K562 (cell line): ENCODE measurements at regions not wholly inside any gene's neighbourhood (a gene's known extent, or its start where the extent isn't known, plus 50 kb on each side); places are given as distances from the start of the nearest gene placed in this dataset.
A peak's percentile ranks its signal among the peaks of the same experiment; 100 is the strongest.

Experiments used
- ATAC-seq: fragments of 200-7000 bp; cut with Tn5 transposase; 3 replicates; pipeline ENCODE4 v1.9.1; 2020; ENCODE audit warnings: moderate library complexity
- BruUV-seq: library from RNA; stranded (reverse); fragments of 400-500 nt; replicated peaks from 2 replicates; lab custom pipeline; 2021; lab: Mats Ljungman, UMichigan
- CTCF ChIA-PET: fragments of 300-600 bp; formaldehyde crosslinking; extraction: SDS; loops from one replicate; lab custom pipeline; 2021; ENCODE audit warnings: low intra/inter-chr PET ratio; lab: Yijun Ruan, JAX
- POLR2A ChIA-PET: fragments of 300-600, 350-650 bp; sonication (Branson Sonifier 250); formaldehyde crosslinking; extraction: SDS; loops from one replicate; lab custom pipeline; 2021; ENCODE audit warnings: antibody characterized with exemption, inconsistent platforms; lab: Yijun Ruan, JAX
- DNase-seq, 4 experiments: peaks; one replicate each; pipeline versions ENCODE4 v3.0.0 to v3.0.0-alpha.2; 2011 to 2018; ENCODE audit warnings: low spot score in 3 of 4, mixed read lengths in 3 of 4; ENCODE audit errors: extremely low read depth in 1 of 4
- FAIRE-seq: peaks from 2 replicates; lab custom pipeline; 2011; peaks lifted over from hg19 to GRCh38; lab: Jason Lieb, UNC
- H2AFZ ChIP-seq: 2 replicates; pipeline ENCODE4 v1.6.0; 2011; ENCODE audit warnings: low read depth, low read length, control low read depth, inconsistent platforms
- H3K27ac ChIP-seq: fragments of 200-600 bp; 3 replicates; pipeline ENCODE4 v1.8.0; 2011; ENCODE audit warnings: low read depth, mild to moderate bottlenecking, control low read depth, inconsistent platforms, low read length, moderate library complexity, mixed read lengths; ENCODE audit errors: extremely low read depth
- H3K27me3 ChIP-seq, 2 experiments: fragments of 300-600 bp in 1 of 2; 2 replicates in 1 of 2; 3 replicates in 1 of 2; pipeline versions ENCODE4 v1.6.0 to v1.8.0; 2011; ENCODE audit warnings: inconsistent platforms in 2 of 2, low read length in 2 of 2, mild to moderate bottlenecking in 1 of 2, mixed read lengths in 1 of 2, moderate library complexity in 1 of 2; ENCODE audit not compliant: control insufficient read depth in 2 of 2, insufficient read depth in 2 of 2
- H3K36me3 ChIP-seq: fragments of 300-600 bp; 3 replicates; pipeline ENCODE4 v1.8.0; 2011; ENCODE audit warnings: mild to moderate bottlenecking, low read length, inconsistent platforms; ENCODE audit not compliant: control insufficient read depth, insufficient read depth
- H3K4me1 ChIP-seq, 2 experiments: fragments of 200-600 bp in 1 of 2; replicated peaks in 1 of 2; 2 replicates in 1 of 2; 3 replicates in 1 of 2; pipeline versions ENCODE4 v1.5.1 to v1.8.0; 2011; ENCODE audit warnings: inconsistent platforms in 2 of 2, low read length in 2 of 2, mild to moderate bottlenecking in 1 of 2, mixed read lengths in 1 of 2, moderate library complexity in 1 of 2; ENCODE audit not compliant: control insufficient read depth in 2 of 2, insufficient read depth in 2 of 2
- H3K4me2 ChIP-seq: 2 replicates; pipeline ENCODE4 v1.6.1; 2011; ENCODE audit warnings: low read length, control low read depth, inconsistent platforms, mixed read lengths; ENCODE audit not compliant: insufficient read depth
- H3K4me3 ChIP-seq: fragments of 200-600 bp; sonication (generic), shearing (Covaris generic); 2 replicates; pipeline ENCODE4 v1.5.1; 2016; ENCODE audit warnings: control low read depth, inconsistent platforms
- H3K79me2 ChIP-seq: fragments of 200-600 bp; 3 replicates; pipeline ENCODE4 v1.8.0; 2011; ENCODE audit warnings: low read length, inconsistent platforms; ENCODE audit not compliant: control insufficient read depth, insufficient read depth
- H3K9ac ChIP-seq, 2 experiments: 2 replicates each; pipeline versions ENCODE4 v1.6.0 to v1.6.1; 2011; ENCODE audit warnings: low read depth in 2 of 2, low read length in 2 of 2, control low read depth in 1 of 2, inconsistent platforms in 1 of 2, mild to moderate bottlenecking in 1 of 2, mixed read lengths in 1 of 2; ENCODE audit not compliant: insufficient read depth in 1 of 2
- H3K9me1 ChIP-seq: one replicate; pipeline ENCODE4 v1.6.0; 2011; ENCODE audit warnings: inconsistent platforms, mild to moderate bottlenecking, low read length, moderate library complexity; ENCODE audit not compliant: control insufficient read depth, insufficient read depth
- H3K9me3 ChIP-seq: replicated peaks from 2 replicates; pipeline ENCODE4 v1.5.1; 2011; ENCODE audit warnings: low read depth, low read length, inconsistent platforms; ENCODE audit not compliant: control insufficient read depth, insufficient read depth
- H4K20me1 ChIP-seq: replicated peaks from 2 replicates; pipeline ENCODE4 v1.6.1; 2011; ENCODE audit warnings: low read length, inconsistent platforms, mixed read lengths; ENCODE audit not compliant: control insufficient read depth, insufficient read depth
- IFI16 ChIP-seq: fragments of 250-450 bp; sonication (Bioruptor Pico); IDR thresholded peaks from 2 replicates; pipeline ENCODE4 v2.1.2; 2022; ENCODE audit warnings: mild to moderate bottlenecking, inconsistent platforms
- MNT ChIP-seq, 2 experiments: fragments of 450-650 bp; conservative IDR thresholded peaks; 2 replicates each; pipeline ENCODE4 v1.6.1; 2017; ENCODE audit warnings: mild to moderate bottlenecking in 2 of 2, moderate library complexity in 2 of 2
- NUFIP1 ChIP-seq: fragments of 450-650 bp; IDR thresholded peaks from 2 replicates; pipeline ENCODE4 v1.6.1; 2018; ENCODE audit not compliant: partially characterized antibody
- PHF20 ChIP-seq: fragments of 450-650 bp; IDR thresholded peaks from 2 replicates; pipeline ENCODE4 v1.6.1; 2018; ENCODE audit not compliant: partially characterized antibody
- PTBP1 ChIP-seq: fragments of 200-400 bp; formaldehyde crosslinking; IDR thresholded peaks from 2 replicates; pipeline ENCODE4 v1.6.1; 2017; ENCODE audit warnings: low read depth, low read length
- PTTG1 ChIP-seq: fragments of 450-650 bp; IDR thresholded peaks from 2 replicates; pipeline ENCODE4 v1.6.1; 2016; ENCODE audit warnings: low read depth, mild to moderate bottlenecking, missing genetic modification characterization, missing compliant biosample characterization
- ZBTB11 ChIP-seq, 3 experiments: fragments of 200-800 bp in 1 of 3; fragments of 250-450 bp in 1 of 3; fragments of 450-650 bp in 1 of 3; sonication (Bioruptor Pico) in 1 of 3; sonication (Bioruptor generic) in 1 of 3; formaldehyde crosslinking in 1 of 3; IDR thresholded peaks; 2 replicates each; pipeline versions ENCODE4 v1.6.1 to v1.8.0; 2016 to 2022; ENCODE audit warnings: mild to moderate bottlenecking in 2 of 3, missing genetic modification characterization in 2 of 3, missing compliant biosample characterization in 1 of 3, moderate library complexity in 1 of 3
- ZNF146 ChIP-seq: IDR thresholded peaks from one replicate; pipeline ENCODE4 v1.6.1; 2018; ENCODE audit warnings: missing compliant biosample characterization; ENCODE audit not compliant: unreplicated experiment
- ZNF609 ChIP-seq: sonication (generic); formaldehyde crosslinking; IDR thresholded peaks from 2 replicates; pipeline ENCODE4 v1.8.1; 2023; ENCODE audit warnings: missing genetic modification reagents, mild to moderate bottlenecking, borderline replicate concordance
- ZNF830 ChIP-seq: fragments of 250-450 bp; sonication (Bioruptor Pico); IDR thresholded peaks from 2 replicates; pipeline ENCODE4 v1.5.0; 2021; ENCODE audit warnings: mild to moderate bottlenecking
- WGBS: fragments of 100-300 bp; shearing (Covaris generic); methylation state at CpG from one replicate; pipeline ENCODE4 v1.1.6; 2016; ENCODE audit warnings: low coverage, mixed read lengths; ENCODE audit not compliant: insufficient coverage; ENCODE audit errors: missing lambda C conversion rate; 5-methylcytosine and 5-hydroxymethylcytosine counted together
- in situ Hi-C: fragments of 300-500 bp; cut with MboI; formaldehyde crosslinking; loops from 4 replicates; pipeline ENCODE4 v1.15.0; 2018; ENCODE audit warnings: inconsistent platforms, mixed read lengths
- intact Hi-C: fragments of 100-400 bp; cut with micrococcal nuclease; formaldehyde crosslinking; loops from 2 replicates; pipeline ENCODE4 v1.14.2; 2022

- TF ChIP-seq ZNF609 = no peak
- TF ChIP-seq IFI16 (CRISPR knock-in tag) = no peak
Measured at GRCh38 chr7:96561892-96562291, 147.8 kb downstream of the SEM1 start (continued).

GRCh38 chr7:96558530-96558929, 151.1 kb downstream of the SEM1 start:
- CTCF ChIA-PET = no interaction called here
- no peak overlapping the region for H3K9ac ChIP-seq
- no peaks in the 10 kb centered on the region for H3K79me2 ChIP-seq
- POLR2A ChIA-PET = no interaction called here
- in situ Hi-C loops = no loop called here
- ATAC-seq (no peak), DNase-seq (no peak), FAIRE-seq (no peak)
- peak overlapping the region; percentile 45; the same call in 1 of the 2 replicates for H3K4me2 ChIP-seq
- no peaks in the 10 kb centered on the region for H4K20me1 ChIP-seq
- no peaks in the 10 kb centered on the region for H3K9me3 ChIP-seq
- H2AFZ ChIP-seq = peak overlapping the region; percentile 71
- no peak overlapping the region for H3K4me3 ChIP-seq
- H3K4me1 ChIP-seq = no peaks in the 10 kb centered on the region; a peak in 2 of 5 replicates
- WGBS = 38% methylated on average over 2 of the region's 2 CpGs
- no TSS peak for BruUV-seq
- H3K27me3 ChIP-seq = no peaks in the 10 kb centered on the region
- no peaks in the 10 kb centered on the region for H3K9me1 ChIP-seq
- intact Hi-C loops = no loop called here
- H3K27ac ChIP-seq = no peak overlapping the region
- H3K36me3 ChIP-seq = no peaks in the 10 kb centered on the region
- TF ChIP-seq ZNF146 = no peak
- TF ChIP-seq PTTG1 (tag) = no peak
- TF ChIP-seq ZNF830 (CRISPR knock-in tag) = no peak
- no peak for TF ChIP-seq ZBTB11 (CRISPR knock-in tag; IDR thresholded peaks at IDR 0.05)
- TF ChIP-seq MNT (conservative IDR thresholded peaks at IDR 0.05) = no peak
- no peak for TF ChIP-seq NUFIP1
- no peak for TF ChIP-seq PHF20
- no peak for TF ChIP-seq PTBP1
